ENCODE measurements at regions not wholly inside any gene's neighbourhood (a gene's known extent, or its start where the extent isn't known, plus 50 kb on each side); places are given as distances from the start of the nearest gene placed in this dataset.

- no peak for TF ChIP-seq CTCF (IDR thresholded peaks at IDR 0.05)
- TF ChIP-seq POLR2AphosphoS5 (IDR thresholded peaks at IDR 0.05), result no peak
- no peak for TF ChIP-seq POLR2A (IDR thresholded peaks at IDR 0.05)
Measured at GRCh38 chrX:3777416-3777815, 64.0 kb upstream of the PRKX start.
